ENCODE measurements at regions not wholly inside any gene's neighbourhood (a gene's known extent, or its start where the extent isn't known, plus 50 kb on each side); places are given as distances from the start of the nearest gene placed in this dataset.

- DNase-seq (ENCODE audit: insufficient read length), result no peak
- FAIRE-seq, result no peak
Observed at GRCh38 chr13:106183410-106184065, 351.9 kb downstream of the EFNB2 start.

GRCh38 chr13:106182404-106182803 is 353.1 kb downstream of the EFNB2 start:
- DNase-seq (ENCODE audit: insufficient read length), result no peak
- no peak for FAIRE-seq
- no peak for TF ChIP-seq POLR2A (IDR thresholded peaks at IDR 0.05; ENCODE audit: low read depth, low read length)
- TF ChIP-seq POLR2AphosphoS5 (IDR thresholded peaks at IDR 0.05; ENCODE audit: low read depth, low read length), result no peak
- TF ChIP-seq TAF1 (IDR thresholded peaks at IDR 0.05; ENCODE audit: borderline replicate concordance, low read depth, low read length), result no peak

More at GRCh38 chr13:106183410-106184065, 351.9 kb downstream of the EFNB2 start:
- no peak for TF ChIP-seq TAF1 (IDR thresholded peaks at IDR 0.05; ENCODE audit: borderline replicate concordance, low read depth, low read length)

GRCh38 chr13:106178816-106179215 is 356.6 kb downstream of the EFNB2 start:
- TF ChIP-seq POLR2A (IDR thresholded peaks at IDR 0.05; ENCODE audit: low read depth, low read length) (no peak), TAF1 (IDR thresholded peaks at IDR 0.05; ENCODE audit: borderline replicate concordance, low read depth, low read length) (no peak)
- no peak for FAIRE-seq
- no peak for DNase-seq (ENCODE audit: insufficient read length)

GRCh38 chr13:106177146-106177545 is 358.3 kb downstream of the EFNB2 start:
- FAIRE-seq (no peak), DNase-seq (ENCODE audit: insufficient read length) (no peak)
- TF ChIP-seq POLR2A (IDR thresholded peaks at IDR 0.05; ENCODE audit: low read depth, low read length) (no peak), POLR2AphosphoS5 (IDR thresholded peaks at IDR 0.05; ENCODE audit: low read depth, low read length) (no peak), TAF1 (IDR thresholded peaks at IDR 0.05; ENCODE audit: borderline replicate concordance, low read depth, low read length) (no peak)

GRCh38 chr13:106176117-106176516 is 359.3 kb downstream of the EFNB2 start:
- FAIRE-seq, result no peak
- TF ChIP-seq POLR2A (IDR thresholded peaks at IDR 0.05; ENCODE audit: low read depth, low read length), result no peak
- no peak for TF ChIP-seq POLR2AphosphoS5 (IDR thresholded peaks at IDR 0.05; ENCODE audit: low read depth, low read length)
- TF ChIP-seq TAF1 (IDR thresholded peaks at IDR 0.05; ENCODE audit: borderline replicate concordance, low read depth, low read length), result no peak
- no peak for DNase-seq (ENCODE audit: insufficient read length)

DNA sequence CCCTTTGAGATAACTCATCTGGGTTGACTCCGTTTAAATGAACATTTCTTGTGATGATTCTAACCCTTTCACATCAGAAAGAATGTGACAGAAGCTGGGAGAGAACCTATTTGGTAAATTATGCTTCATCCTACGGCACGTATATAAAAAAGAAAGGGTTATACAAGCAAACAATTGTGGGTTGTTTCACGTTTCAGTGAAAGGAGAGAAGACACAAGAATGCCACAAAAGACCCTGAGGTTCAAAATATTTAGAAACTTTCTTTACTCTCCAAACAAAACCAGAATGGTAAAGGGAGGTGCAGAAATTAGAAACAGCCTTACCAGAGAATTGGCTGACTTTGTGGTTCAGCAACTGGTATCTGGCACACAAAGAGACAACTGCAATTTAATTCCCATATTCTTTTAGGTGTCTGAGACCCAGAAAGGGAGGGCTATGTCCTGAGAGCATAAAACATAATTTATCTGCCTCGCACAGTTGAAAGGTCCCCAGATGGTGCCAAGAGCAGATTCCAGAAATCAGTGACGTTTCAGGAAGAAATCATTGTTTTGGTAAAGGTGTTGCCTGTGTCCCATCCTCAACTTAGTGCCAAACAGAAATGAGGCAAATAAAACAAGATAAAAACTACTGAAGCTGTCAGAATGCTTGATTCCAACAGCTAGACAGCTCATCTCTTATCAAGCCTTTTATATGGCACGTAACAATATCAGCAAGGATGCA is 361.4 kb downstream of the EFNB2 start:
- no peak for FAIRE-seq
- TF ChIP-seq POLR2AphosphoS5 (IDR thresholded peaks at IDR 0.05; ENCODE audit: low read depth, low read length) (no peak), POLR2A (IDR thresholded peaks at IDR 0.05; ENCODE audit: low read depth, low read length) (no peak), TAF1 (IDR thresholded peaks at IDR 0.05; ENCODE audit: borderline replicate concordance, low read depth, low read length) (no peak)
- no peak for DNase-seq (ENCODE audit: insufficient read length)

DNA sequence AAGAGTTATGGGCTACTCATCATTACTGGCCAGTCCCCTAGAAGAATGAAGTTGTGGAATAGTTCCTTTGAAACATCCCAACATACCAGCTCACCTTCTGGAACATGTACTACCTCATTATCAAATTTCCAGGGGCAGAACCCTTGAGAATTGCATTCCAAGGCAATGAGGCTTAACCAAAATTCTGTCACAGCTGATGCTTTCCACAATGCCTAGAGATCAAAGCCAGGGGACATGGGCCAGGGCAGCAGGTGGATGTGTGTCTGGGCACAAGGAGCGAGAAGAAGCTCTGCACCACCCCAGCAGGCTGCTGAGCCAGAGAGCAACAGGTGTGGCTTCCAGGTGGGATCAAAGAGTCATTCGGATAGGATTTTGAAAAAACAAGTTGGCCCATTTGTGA is 362.1 kb downstream of the EFNB2 start:
- FAIRE-seq (no peak), DNase-seq (ENCODE audit: insufficient read length) (no peak)
- TF ChIP-seq POLR2A (IDR thresholded peaks at IDR 0.05; ENCODE audit: low read depth, low read length) (no peak), TAF1 (IDR thresholded peaks at IDR 0.05; ENCODE audit: borderline replicate concordance, low read depth, low read length) (no peak), POLR2AphosphoS5 (IDR thresholded peaks at IDR 0.05; ENCODE audit: low read depth, low read length) (no peak)

- TF ChIP-seq POLR2AphosphoS5 (IDR thresholded peaks at IDR 0.05; ENCODE audit: low read depth, low read length), result no peak
- no peak for TF ChIP-seq TAF1 (IDR thresholded peaks at IDR 0.05; ENCODE audit: borderline replicate concordance, low read depth, low read length)
- TF ChIP-seq POLR2A (IDR thresholded peaks at IDR 0.05; ENCODE audit: low read depth, low read length), result no peak
- FAIRE-seq (no peak), DNase-seq (ENCODE audit: insufficient read length) (no peak)
Observed at GRCh38 chr13:106172176-106172905, 363.1 kb downstream of the EFNB2 start.

GRCh38 chr13:106163426-106163825 is 372.0 kb downstream of the EFNB2 start:
- FAIRE-seq (no peak), DNase-seq (ENCODE audit: insufficient read length) (no peak)
- TF ChIP-seq POLR2A (IDR thresholded peaks at IDR 0.05; ENCODE audit: low read depth, low read length), result no peak
- TF ChIP-seq POLR2AphosphoS5 (IDR thresholded peaks at IDR 0.05; ENCODE audit: low read depth, low read length), result no peak
- TF ChIP-seq TAF1 (IDR thresholded peaks at IDR 0.05; ENCODE audit: borderline replicate concordance, low read depth, low read length), result no peak

GRCh38 chr13:106161146-106161545 is 374.3 kb downstream of the EFNB2 start:
- TF ChIP-seq POLR2A (IDR thresholded peaks at IDR 0.05; ENCODE audit: low read depth, low read length) (no peak), TAF1 (IDR thresholded peaks at IDR 0.05; ENCODE audit: borderline replicate concordance, low read depth, low read length) (no peak), POLR2AphosphoS5 (IDR thresholded peaks at IDR 0.05; ENCODE audit: low read depth, low read length) (no peak)
- DNase-seq (ENCODE audit: insufficient read length), result no peak
- no peak for FAIRE-seq

DNA sequence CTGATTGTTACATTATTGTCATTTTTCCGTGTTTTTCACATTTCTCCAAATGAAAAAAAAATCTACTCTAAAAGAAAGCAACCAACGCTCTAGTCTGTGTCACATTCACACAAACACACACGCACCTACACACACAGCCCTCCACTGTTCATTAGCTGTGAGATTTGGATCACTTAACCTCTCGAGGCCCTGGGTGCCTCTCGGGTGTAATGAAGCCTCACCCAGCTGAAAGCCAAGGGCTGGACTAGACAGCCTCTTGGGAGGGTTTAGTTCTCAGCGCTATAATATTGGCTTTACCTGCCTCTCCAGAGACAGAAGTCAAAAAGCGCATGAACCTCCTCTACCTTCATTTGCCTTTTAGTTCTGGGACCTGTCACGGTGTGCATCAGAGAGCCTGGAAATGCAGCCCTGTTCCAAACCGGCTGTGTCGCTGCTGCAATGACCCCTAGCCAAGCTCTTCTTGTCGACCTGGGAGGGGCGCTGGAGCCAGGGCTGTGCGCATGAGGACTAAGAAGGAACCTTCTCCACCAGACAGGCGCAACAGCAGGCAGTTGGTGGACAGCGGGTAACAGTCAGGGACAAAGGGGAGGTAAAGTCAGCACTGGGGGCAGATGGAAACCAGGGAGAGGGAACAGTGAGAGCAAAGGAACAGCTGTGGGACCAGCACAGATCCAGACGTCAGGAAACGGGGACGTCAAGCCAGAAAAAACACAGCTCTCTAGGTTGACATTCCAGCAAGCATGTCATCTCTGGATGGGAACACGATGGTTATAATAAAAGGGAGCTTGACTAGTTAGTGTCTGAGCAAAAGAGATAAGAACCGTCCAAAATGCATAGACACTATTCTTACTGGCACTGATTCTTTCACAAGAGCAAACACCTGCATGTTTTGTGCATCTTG is 375.9 kb downstream of the EFNB2 start:
- DNase-seq (ENCODE audit: insufficient read length) (no peak), FAIRE-seq (no peak)
- no peak for TF ChIP-seq POLR2A (IDR thresholded peaks at IDR 0.05; ENCODE audit: low read depth, low read length)
- TF ChIP-seq POLR2AphosphoS5 (IDR thresholded peaks at IDR 0.05; ENCODE audit: low read depth, low read length), result no peak
- no peak for TF ChIP-seq TAF1 (IDR thresholded peaks at IDR 0.05; ENCODE audit: borderline replicate concordance, low read depth, low read length)

All from GM12892 (cell line).